ENCODE measurements at regions not wholly inside any gene's neighbourhood (a gene's known extent, or its start where the extent isn't known, plus 50 kb on each side); places are given as distances from the start of the nearest gene placed in this dataset.

DNA sequence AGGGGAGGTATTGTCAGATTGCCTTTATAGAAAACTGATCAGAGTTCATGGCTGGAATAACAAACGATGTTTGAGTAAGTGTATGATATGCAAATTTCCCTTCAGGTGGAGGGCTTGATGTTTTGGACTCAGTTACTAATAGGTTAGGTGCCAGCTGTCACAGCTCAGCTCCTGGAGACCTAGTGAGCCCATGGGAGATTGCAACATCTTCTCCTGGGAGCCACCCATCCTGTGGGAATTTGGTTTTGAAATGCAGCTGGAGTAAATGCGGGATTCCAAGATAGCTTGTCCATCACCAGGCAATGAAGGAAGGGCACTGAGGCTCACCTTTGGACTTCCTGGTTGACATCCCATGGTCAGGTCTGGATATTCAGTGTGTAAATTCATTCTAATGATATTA is 211.4 kb upstream of the NRIP1 start:
- Histone ChIP-seq H3K4ac (ENCODE audit: low read depth, low read length) (no peak overlapping the region), H3K27me3 (ENCODE audit: control insufficient read depth, insufficient read depth, low read length) (no peaks in the 10 kb centered on the region), H3K14ac (replicated peaks; ENCODE audit: low read depth, low read length) (no peak overlapping the region), H3K18ac (ENCODE audit: low read depth, low read length) (no peak overlapping the region), H4K8ac (ENCODE audit: low read depth in 2 of 2, low read length in 2 of 2) (no peak overlapping the region), H3K9me1 (ENCODE audit: insufficient read depth, low read length) (no peaks in the 10 kb centered on the region), H3K4me3 (ENCODE audit: insufficient read depth, low read depth, low read length) (no peak overlapping the region), H3K27ac (ENCODE audit: insufficient read depth, low read length) (no peak overlapping the region), H3K9me3 (ENCODE audit: control insufficient read depth, insufficient read depth, low read length) (no peaks in the 10 kb centered on the region), H3K9ac (ENCODE audit: low read depth, low read length) (no peak overlapping the region), H2AFZ (replicated peaks; ENCODE audit: low read length, poor library complexity) (no peak overlapping the region), H2AK9ac (replicated peaks; ENCODE audit: low read depth, low read length, poor library complexity) (no peak overlapping the region), H3K56ac (ENCODE audit: extremely low read depth, insufficient read depth, low read length) (no peak overlapping the region), H3K23ac (ENCODE audit: low read depth, low read length) (no peak overlapping the region), H3K4me2 (ENCODE audit: low read depth, low read length) (no peak overlapping the region), H2BK120ac (ENCODE audit: low read depth, low read length) (no peak overlapping the region), H3K4me1 (ENCODE audit: control insufficient read depth, insufficient read depth, low read length) (no peaks in the 10 kb centered on the region), H2BK20ac (ENCODE audit: low read depth, low read length) (no peak overlapping the region), H2BK5ac (ENCODE audit: low read depth, low read length, poor library complexity, severe bottlenecking) (no peak overlapping the region), H3K79me1 (ENCODE audit: low read depth in 1 of 2, low read length in 2 of 2) (no peaks in the 10 kb centered on the region), H2AK5ac (ENCODE audit: low read depth, low read length) (no peak overlapping the region), H3K36me3 (ENCODE audit: control insufficient read depth, insufficient read depth, low read length) (no peaks in the 10 kb centered on the region), H4K5ac (ENCODE audit: low read depth, low read length) (no peak overlapping the region), H4K20me1 (ENCODE audit: insufficient read depth, low read length) (no peaks in the 10 kb centered on the region), H4K91ac (ENCODE audit: insufficient read depth, low read depth, low read length) (no peak overlapping the region), H2BK15ac (ENCODE audit: low read depth, low read length) (no peak overlapping the region)
- ATAC-seq (ENCODE audit: low read depth) (no peak), DNase-seq (no peak)
- dilution Hi-C loops (cut with HindIII; ENCODE audit: low sequenced_read_pairs, unreplicated experiment) (no loop called here), intact Hi-C loops (cut with micrococcal nuclease) (no loop called here), in situ Hi-C loops (cut with MboI; ENCODE audit: low sequenced_read_pairs) (no loop called here)
- WGBS, 2 experiments (ENCODE audit: extremely low coverage in 2 of 2, insufficient read length in 1 of 2): no CpG with 5 or more reads among the region's 2 CpGs
- no TSS peak for BruUV-seq (replicated peaks)
- POLR2A ChIA-PET (ENCODE audit: unreplicated experiment): no interaction called here
- no peak for TF ChIP-seq CHD1 (IDR thresholded peaks at IDR 0.05; ENCODE audit: low read depth, low read length)
- TF ChIP-seq MAFK (IDR thresholded peaks at IDR 0.05; ENCODE audit: low read depth, low read length): no peak
- no peak for TF ChIP-seq MXI1 (IDR thresholded peaks at IDR 0.05; ENCODE audit: borderline replicate concordance, low read depth, low read length)
- TF ChIP-seq POLR2A (IDR thresholded peaks at IDR 0.05; ENCODE audit: low read depth, low read length): no peak
- TF ChIP-seq SMC3 (IDR thresholded peaks at IDR 0.05; ENCODE audit: low read depth, low read length): no peak
- TF ChIP-seq BHLHE40 (IDR thresholded peaks at IDR 0.05; ENCODE audit: low read depth, low read length): no peak
- TF ChIP-seq, protein P1, sequence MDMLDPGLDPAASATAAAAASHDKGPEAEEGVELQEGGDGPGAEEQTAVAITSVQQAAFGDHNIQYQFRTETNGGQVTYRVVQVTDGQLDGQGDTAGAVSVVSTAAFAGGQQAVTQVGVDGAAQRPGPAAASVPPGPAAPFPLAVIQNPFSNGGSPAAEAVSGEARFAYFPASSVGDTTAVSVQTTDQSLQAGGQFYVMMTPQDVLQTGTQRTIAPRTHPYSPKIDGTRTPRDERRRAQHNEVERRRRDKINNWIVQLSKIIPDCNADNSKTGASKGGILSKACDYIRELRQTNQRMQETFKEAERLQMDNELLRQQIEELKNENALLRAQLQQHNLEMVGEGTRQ (IDR thresholded peaks at IDR 0.05; ENCODE audit: low read depth, low read length): no peak
- no peak for TF ChIP-seq CEBPB (IDR thresholded peaks at IDR 0.05; ENCODE audit: low read depth, low read length)
- CTCF ChIA-PET: no interaction called here

Data from IMR-90 (cell line).